ENCODE measurements at regions not wholly inside any gene's neighbourhood (a gene's known extent, or its start where the extent isn't known, plus 50 kb on each side); places are given as distances from the start of the nearest gene placed in this dataset.

DNA sequence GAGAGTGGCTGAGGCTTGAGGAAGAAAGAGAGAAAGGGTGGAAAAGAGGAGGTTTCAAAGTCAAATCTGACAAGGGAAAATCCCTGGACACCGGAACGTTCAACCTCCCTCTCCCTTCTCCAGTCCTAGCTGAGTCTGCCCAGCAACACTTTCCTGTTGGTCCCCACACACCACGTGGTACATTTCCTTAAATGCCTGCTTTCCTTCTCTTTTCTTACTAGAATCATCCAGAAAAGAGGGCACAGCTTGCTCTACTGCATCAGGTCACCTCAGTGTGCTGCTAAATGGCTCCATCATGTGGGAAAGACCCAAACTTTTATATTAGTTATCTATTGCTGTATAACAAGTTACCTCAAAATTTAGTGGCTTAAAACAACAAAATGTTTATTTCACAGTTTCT is 181.2 kb downstream of the NECTIN3 start (continued):
- no peak for TF ChIP-seq GABPA (IDR thresholded peaks at IDR 0.05; ENCODE audit: borderline replicate concordance, insufficient read depth, low read length)
- TF ChIP-seq, protein P1, sequence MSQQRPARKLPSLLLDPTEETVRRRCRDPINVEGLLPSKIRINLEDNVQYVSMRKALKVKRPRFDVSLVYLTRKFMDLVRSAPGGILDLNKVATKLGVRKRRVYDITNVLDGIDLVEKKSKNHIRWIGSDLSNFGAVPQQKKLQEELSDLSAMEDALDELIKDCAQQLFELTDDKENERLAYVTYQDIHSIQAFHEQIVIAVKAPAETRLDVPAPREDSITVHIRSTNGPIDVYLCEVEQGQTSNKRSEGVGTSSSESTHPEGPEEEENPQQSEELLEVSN (IDR thresholded peaks at IDR 0.05) = no peak
- no peak for TF ChIP-seq BCL11A (IDR thresholded peaks at IDR 0.05; ENCODE audit: low read depth in 2 of 2, low read length in 2 of 2)
- no peak for TF ChIP-seq SIRT6 (IDR thresholded peaks at IDR 0.05; ENCODE audit: low read length)
- TF ChIP-seq YY1 (IDR thresholded peaks at IDR 0.05; ENCODE audit: low read depth, low read length) = no peak
- no peak for TF ChIP-seq SIX5 (IDR thresholded peaks at IDR 0.05; ENCODE audit: low read depth, low read length)
- TF ChIP-seq SUZ12 (IDR thresholded peaks at IDR 0.05; ENCODE audit: low read length) = no peak

Measured in H1 (cell line).